Activated naive CD4-positive, alpha-beta T cell treated with anti-CD3 and anti-CD28 coated beads, Interleukin-2, amount 50 U/mL, for 72 hours (primary cell): ENCODE measurements at regions not wholly inside any gene's neighbourhood (a gene's known extent, or its start where the extent isn't known, plus 50 kb on each side); places are given as distances from the start of the nearest gene placed in this dataset.

Experiments
- ATAC-seq, 2 donors: fragments of 150-1000 bp; cut with Tn5 transposase; 2 replicates each; pipeline ENCODE4 v1.10.0; 2021; ENCODE audit warnings: mild to moderate bottlenecking in 2 of 2, moderate library complexity in 2 of 2
- DNase-seq, 2 donors: peaks; one replicate each; pipeline ENCODE4 v3.0.0; 2021 to 2022; ENCODE audit warnings: low spot score in 2 of 2
- H3K27ac Mint-ChIP-seq, 2 donors: one replicate each; pipeline ENCODE4 v1.8.0; 2022; ENCODE audit warnings: mild to moderate bottlenecking in 2 of 2, mixed read lengths in 2 of 2
- H3K36me3 Mint-ChIP-seq, 2 donors: one replicate each; pipeline ENCODE4 v1.8.0; 2022; ENCODE audit warnings: mixed read lengths in 2 of 2
- H3K9me3 Mint-ChIP-seq, 2 donors: one replicate each; pipeline ENCODE4 v1.8.0; 2022; ENCODE audit warnings: mixed read lengths in 2 of 2

DNA sequence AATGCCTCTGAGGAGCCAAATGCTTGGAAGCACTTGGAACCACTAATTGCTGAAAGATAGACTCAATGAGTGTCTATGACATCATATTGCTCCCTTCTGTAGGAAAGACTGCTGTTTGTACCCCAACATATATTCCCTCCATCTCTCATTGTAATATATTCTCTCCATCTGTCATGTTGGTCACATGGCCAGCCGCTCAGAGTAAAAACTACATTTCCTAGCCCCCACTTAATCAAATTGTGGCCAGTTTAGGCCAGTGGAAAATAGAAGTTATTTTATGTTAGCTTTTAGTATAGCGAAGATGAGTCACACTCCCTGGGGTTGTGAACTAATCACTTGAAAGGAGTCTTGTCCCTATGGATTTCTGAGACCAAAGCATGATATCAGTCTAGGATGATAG lies 160.2 kb downstream of the HNMT start:
- no peaks in the 10 kb centered on the region for H3K36me3 Mint-ChIP-seq
- DNase-seq, result no peak
- no peak for ATAC-seq
- no peak overlapping the region for H3K27ac Mint-ChIP-seq
- no peaks in the 10 kb centered on the region for H3K9me3 Mint-ChIP-seq

- ATAC-seq (no peak), DNase-seq (no peak)
- H3K36me3 Mint-ChIP-seq, result no peaks in the 10 kb centered on the region
- H3K9me3 Mint-ChIP-seq, result no peaks in the 10 kb centered on the region
- H3K27ac Mint-ChIP-seq, result peak overlapping the region in 1 of 2 donors; percentile 17
Measured at GRCh38 chr2:138125306-138126288, 161.3 kb downstream of the HNMT start.

GRCh38 chr2:138132108-138132507 lies 167.8 kb downstream of the HNMT start:
- peaks cover 0 to 6% of the 10 kb centered on the region in 2 donors for H3K9me3 Mint-ChIP-seq
- ATAC-seq (no peak), DNase-seq (no peak)

DNA sequence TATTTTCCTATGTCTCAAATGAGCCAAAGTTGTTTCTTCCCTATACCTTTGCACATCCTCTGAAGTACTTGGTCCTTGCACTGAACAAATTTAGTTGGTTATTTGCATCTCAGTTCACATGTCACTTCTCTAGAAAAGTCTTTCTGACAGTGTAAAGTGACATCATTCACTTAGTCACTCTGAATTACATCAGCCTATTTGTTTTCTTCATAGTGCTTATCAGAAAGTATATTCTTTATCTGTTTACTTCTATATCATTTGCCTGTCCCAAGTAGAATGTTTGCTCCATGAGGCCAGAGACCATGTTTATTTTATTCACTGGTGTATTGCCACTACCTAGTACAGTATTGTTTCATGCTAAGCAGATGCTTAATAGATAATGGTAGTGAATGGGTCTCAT lies 173.7 kb downstream of the HNMT start:
- no peak overlapping the region for H3K27ac Mint-ChIP-seq
- no peaks in the 10 kb centered on the region for H3K36me3 Mint-ChIP-seq
- ATAC-seq, result no peak
- DNase-seq, result no peak
- peaks cover 0 to 6% of the 10 kb centered on the region in 2 donors for H3K9me3 Mint-ChIP-seq

More at GRCh38 chr2:138132108-138132507, 167.8 kb downstream of the HNMT start:
- H3K27ac Mint-ChIP-seq, result no peak overlapping the region
- no peaks in the 10 kb centered on the region for H3K36me3 Mint-ChIP-seq

- no peak overlapping the region for H3K27ac Mint-ChIP-seq
- DNase-seq (no peak), ATAC-seq (no peak)
- no peaks in the 10 kb centered on the region for H3K36me3 Mint-ChIP-seq
- no peaks in the 10 kb centered on the region for H3K9me3 Mint-ChIP-seq
Measured at GRCh38 chr2:138147796-138148195, 183.5 kb downstream of the HNMT start.

GRCh38 chr2:138155304-138155703 lies 191.0 kb downstream of the HNMT start:
- no peak for DNase-seq
- Mint-ChIP-seq H3K27ac (no peak overlapping the region), H3K36me3 (no peaks in the 10 kb centered on the region), H3K9me3 (no peaks in the 10 kb centered on the region)
- ATAC-seq, result no peak

DNA sequence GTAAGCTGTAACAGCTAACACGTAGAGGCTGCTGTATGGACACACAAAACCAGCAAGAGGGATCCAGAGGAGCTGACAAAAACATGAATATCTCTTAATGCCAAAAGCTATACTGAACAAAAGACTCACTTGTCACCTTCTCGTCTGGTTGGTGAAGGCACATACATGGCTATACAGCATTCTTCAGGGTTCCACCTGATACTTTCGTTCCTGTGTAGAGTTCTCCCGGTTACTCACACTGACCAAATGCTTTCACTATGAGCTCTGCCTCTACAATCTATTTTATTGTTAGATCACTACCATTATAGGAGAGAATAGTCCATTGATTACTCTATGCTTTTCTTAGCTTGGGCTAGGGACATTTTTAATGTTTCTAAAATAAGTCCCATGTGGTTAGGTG lies 193.1 kb downstream of the HNMT start:
- Mint-ChIP-seq H3K27ac (no peak overlapping the region), H3K9me3 (no peaks in the 10 kb centered on the region), H3K36me3 (no peaks in the 10 kb centered on the region)
- ATAC-seq (no peak), DNase-seq (no peak)

DNA sequence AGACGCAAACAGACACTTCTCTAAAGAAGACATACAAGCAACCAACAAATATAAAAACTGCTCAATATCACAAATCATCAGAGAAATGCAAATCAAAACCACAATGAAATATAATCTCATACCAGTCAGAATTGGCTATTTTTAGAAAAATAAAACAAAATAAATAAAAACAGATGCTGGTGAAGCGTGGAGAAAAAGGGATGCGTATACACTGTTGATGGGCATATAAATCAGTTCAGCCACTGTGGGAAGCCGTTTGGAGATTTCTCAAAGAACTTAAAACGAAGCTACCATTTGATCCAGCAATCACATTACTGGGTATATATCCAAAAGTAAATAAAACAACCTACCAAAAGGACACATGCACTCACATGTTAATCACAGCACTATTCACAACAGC lies 206.2 kb downstream of the HNMT start:
- H3K9me3 Mint-ChIP-seq, result peaks cover 21 to 23% of the 10 kb centered on the region in 2 donors
- DNase-seq, result no peak
- no peak overlapping the region for H3K27ac Mint-ChIP-seq
- peaks cover 0 to 6% of the 10 kb centered on the region in 2 donors for H3K36me3 Mint-ChIP-seq
- no peak for ATAC-seq

DNA sequence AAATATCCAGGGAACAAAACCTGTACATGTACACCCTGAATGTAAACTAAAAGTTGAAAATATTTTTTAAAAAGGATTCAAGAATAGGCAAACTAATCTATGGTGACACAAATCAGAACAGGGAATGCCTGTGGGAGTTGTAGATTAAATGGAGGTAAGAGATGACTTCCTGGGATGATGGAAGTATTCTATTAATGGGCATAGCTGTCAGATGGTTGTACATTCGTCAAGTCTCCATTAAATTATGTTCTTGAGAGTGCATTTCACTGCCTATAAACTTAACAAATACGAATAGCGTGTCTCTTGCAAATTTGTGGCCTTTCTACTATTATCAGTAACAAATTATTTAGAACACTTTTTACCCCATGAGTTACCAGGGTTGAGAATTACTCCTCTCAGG lies 207.0 kb downstream of the HNMT start:
- ATAC-seq (no peak), DNase-seq (no peak)
- Mint-ChIP-seq H3K9me3 (peaks cover 17 to 18% of the 10 kb centered on the region in 2 donors), H3K27ac (no peak overlapping the region), H3K36me3 (peaks cover 0 to 6% of the 10 kb centered on the region in 2 donors)

GRCh38 chr2:138175066-138175465 lies 210.8 kb downstream of the HNMT start:
- Mint-ChIP-seq H3K36me3 (peaks cover 0 to 4% of the 10 kb centered on the region in 2 donors), H3K9me3 (peaks cover 4 to 10% of the 10 kb centered on the region in 2 donors), H3K27ac (no peak overlapping the region)
- ATAC-seq (no peak), DNase-seq (no peak)

- ATAC-seq (no peak), DNase-seq (no peak)
- H3K9me3 Mint-ChIP-seq, result peaks cover 4 to 13% of the 10 kb centered on the region in 2 donors
- H3K36me3 Mint-ChIP-seq, result peaks cover 0 to 4% of the 10 kb centered on the region in 2 donors
- no peak overlapping the region for H3K27ac Mint-ChIP-seq
Measured at GRCh38 chr2:138176862-138177439, 212.7 kb downstream of the HNMT start.

DNA sequence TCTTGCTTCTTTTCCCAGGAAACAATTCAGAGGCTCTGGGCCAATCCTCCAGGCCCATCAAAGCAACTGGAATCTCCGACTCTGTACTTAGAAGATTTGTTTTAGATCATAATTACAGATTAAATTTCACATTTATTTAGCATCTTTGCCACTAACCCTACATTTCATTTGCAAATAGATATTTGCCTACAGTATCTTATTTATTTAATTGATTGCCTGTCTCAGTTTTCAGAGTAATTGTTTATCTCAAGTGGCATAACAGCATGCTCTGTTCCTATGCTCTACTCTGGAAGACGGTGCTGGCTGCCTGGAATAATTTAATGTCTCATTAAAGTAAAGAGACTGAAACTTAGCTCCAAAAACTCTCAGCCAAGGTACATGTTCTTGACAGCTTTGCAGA lies 213.4 kb downstream of the HNMT start:
- no peak overlapping the region for H3K27ac Mint-ChIP-seq
- no peak for ATAC-seq
- DNase-seq, result no peak
- H3K36me3 Mint-ChIP-seq, result peaks cover 0 to 4% of the 10 kb centered on the region in 2 donors
- peaks cover 4 to 13% of the 10 kb centered on the region in 2 donors for H3K9me3 Mint-ChIP-seq

DNA sequence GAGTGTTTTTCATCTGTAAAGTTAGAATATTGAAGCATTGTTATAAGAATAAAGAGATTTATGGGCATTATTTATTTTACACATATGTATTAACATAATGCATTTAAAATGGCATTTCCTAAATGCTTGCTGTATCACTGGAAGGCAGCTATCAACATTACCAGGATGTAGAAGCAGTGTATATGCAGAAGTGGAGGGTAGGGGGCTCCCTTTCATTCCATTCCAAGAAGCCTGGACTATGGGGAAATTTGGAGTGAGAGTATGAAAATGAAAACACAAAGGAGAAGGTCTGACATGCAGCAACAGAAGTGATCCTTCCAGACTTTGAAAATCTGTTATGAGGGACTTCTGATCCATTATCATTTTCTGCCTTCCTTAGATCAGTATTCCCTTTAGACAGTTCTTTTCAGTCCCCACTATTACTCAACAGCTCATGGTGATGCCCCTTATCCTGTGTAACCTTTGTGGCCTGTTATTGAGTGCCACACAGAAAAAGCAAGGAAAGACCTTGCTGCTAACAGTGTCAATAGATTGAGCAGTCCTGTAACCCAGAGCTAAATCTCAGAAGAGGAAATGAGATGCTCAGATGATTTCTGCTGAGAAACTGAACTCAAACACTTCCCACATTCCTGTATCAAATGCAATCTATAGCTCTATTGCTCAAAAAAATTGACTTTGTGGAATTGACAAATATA lies 216.6 kb downstream of the HNMT start:
- Mint-ChIP-seq H3K36me3 (peaks cover 0 to 4% of the 10 kb centered on the region in 2 donors), H3K27ac (no peak overlapping the region), H3K9me3 (peaks cover 0 to 9% of the 10 kb centered on the region in 2 donors)
- DNase-seq, result no peak
- no peak for ATAC-seq

DNA sequence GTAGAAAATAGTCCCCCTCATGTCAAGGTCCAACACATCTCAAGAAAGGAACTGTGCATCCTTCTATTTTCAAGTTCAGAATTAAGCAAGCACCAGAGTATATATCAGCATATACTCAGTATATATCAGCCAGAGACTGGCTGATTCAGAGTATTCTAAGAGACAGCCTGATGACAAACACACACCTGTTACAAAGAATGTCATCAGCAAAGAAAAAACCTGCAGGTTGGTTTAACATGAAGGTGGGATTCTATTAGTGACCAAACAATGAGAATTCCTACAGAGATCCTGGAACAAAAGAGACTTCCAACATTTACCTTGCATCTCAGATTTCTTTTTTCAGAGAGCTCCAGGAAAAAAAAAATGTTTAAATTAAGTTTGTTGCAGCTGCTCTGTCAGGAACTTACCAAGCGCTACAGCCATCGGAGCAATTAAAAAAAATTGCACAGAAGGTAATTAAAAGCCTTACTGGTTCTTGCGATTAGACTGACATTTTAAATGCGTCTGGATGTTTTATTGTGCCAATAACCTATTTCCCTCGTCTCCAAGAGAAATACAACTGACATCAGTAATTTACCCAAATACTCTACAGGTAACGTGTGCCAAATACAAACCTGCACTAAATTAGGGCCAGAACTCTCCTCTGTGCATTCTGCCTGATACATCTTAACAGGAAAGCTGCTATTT lies 218.1 kb downstream of the HNMT start:
- ATAC-seq, result no peak
- H3K36me3 Mint-ChIP-seq, result peaks cover 0 to 4% of the 10 kb centered on the region in 2 donors
- no peak overlapping the region for H3K27ac Mint-ChIP-seq

DNA sequence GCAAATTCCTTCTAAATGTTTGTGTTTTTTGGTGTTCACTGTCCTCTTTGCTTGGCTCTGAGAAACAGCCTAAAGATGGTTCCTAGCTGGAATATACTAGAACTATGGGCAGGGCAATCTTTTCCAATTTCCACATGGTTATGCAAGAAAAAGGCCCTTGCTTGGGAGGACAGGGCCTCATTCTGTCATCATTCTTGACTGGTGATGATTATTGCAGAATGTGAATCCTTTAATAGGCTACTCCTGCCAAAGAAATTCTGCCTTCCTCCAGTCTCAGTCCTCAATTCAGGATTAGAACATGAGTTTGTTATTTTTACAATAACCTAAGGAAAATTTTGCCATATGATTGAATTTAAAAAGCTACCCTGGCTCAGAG lies 218.7 kb downstream of the HNMT start:
- DNase-seq, result no peak
- H3K27ac Mint-ChIP-seq, result no peak overlapping the region

More for the DNA sequence above, 218.1 kb downstream of the HNMT start:
- H3K9me3 Mint-ChIP-seq, result peaks cover 0 to 8% of the 10 kb centered on the region in 2 donors
- DNase-seq, result no peak

GRCh38 chr2:138183705-138184104 lies 219.4 kb downstream of the HNMT start:
- no peaks in the 10 kb centered on the region for H3K36me3 Mint-ChIP-seq
- ATAC-seq, result no peak
- H3K27ac Mint-ChIP-seq, result no peak overlapping the region
- DNase-seq, result no peak
- peaks cover 0 to 11% of the 10 kb centered on the region in 2 donors for H3K9me3 Mint-ChIP-seq

More for the DNA sequence above, 218.7 kb downstream of the HNMT start:
- H3K36me3 Mint-ChIP-seq, result peaks cover 0 to 4% of the 10 kb centered on the region in 2 donors
- peaks cover 0 to 11% of the 10 kb centered on the region in 2 donors for H3K9me3 Mint-ChIP-seq
- ATAC-seq, result no peak
